Neuronal stem cell (in vitro differentiated cells): ENCODE measurements at regions not wholly inside any gene's neighbourhood (a gene's known extent, or its start where the extent isn't known, plus 50 kb on each side); places are given as distances from the start of the nearest gene placed in this dataset.

Experiments used
- DNase-seq: peaks from one replicate; pipeline ENCODE4 v3.0.0-alpha.2; 2013; ENCODE audit warnings: low spot score
- H2AFZ ChIP-seq: one replicate; pipeline ENCODE4 v1.6.1; 2013; ENCODE audit warnings: mild to moderate bottlenecking, low read length, inconsistent platforms
- H2AK5ac ChIP-seq: 2 replicates; pipeline ENCODE4 v1.6.1; 2013; ENCODE audit warnings: low read depth, mild to moderate bottlenecking, inconsistent platforms, low read length, moderate library complexity, mixed read lengths
- H2BK120ac ChIP-seq: 2 replicates; pipeline ENCODE4 v1.6.1; 2013; ENCODE audit warnings: low read depth, mild to moderate bottlenecking, inconsistent platforms, low read length, moderate library complexity, mixed read lengths
- H2BK12ac ChIP-seq: one replicate; pipeline ENCODE4 v1.6.1; 2013; ENCODE audit warnings: low read length, inconsistent platforms
- H2BK15ac ChIP-seq: 2 replicates; pipeline ENCODE4 v1.6.1; 2013; ENCODE audit warnings: mild to moderate bottlenecking, low read length, inconsistent platforms, mixed read lengths
- H2BK5ac ChIP-seq: one replicate; pipeline ENCODE4 v1.6.1; 2013; ENCODE audit warnings: inconsistent platforms, mild to moderate bottlenecking, low read length, moderate library complexity
- H3K14ac ChIP-seq: one replicate; pipeline ENCODE4 v1.6.1; 2013; ENCODE audit warnings: low read length, inconsistent platforms
- H3K18ac ChIP-seq: 2 replicates; pipeline ENCODE4 v1.6.1; 2013; ENCODE audit warnings: low read length, inconsistent platforms
- H3K23ac ChIP-seq: 2 replicates; pipeline ENCODE4 v1.6.1; 2013; ENCODE audit warnings: low read depth, mild to moderate bottlenecking, mixed read lengths, low read length, inconsistent platforms; ENCODE audit not compliant: poor library complexity
- H3K27ac ChIP-seq: replicated peaks from 3 replicates; pipeline ENCODE4 v1.5.1; 2013; ENCODE audit warnings: low read length, inconsistent platforms
- H3K27me3 ChIP-seq, 3 experiments: 2 replicates each; pipeline ENCODE4 v1.6.1; 2013; ENCODE audit warnings: low read length in 3 of 3, mild to moderate bottlenecking in 2 of 3, inconsistent platforms in 1 of 3, low read depth in 1 of 3, mixed read lengths in 1 of 3, moderate library complexity in 1 of 3; ENCODE audit not compliant: control insufficient read depth in 3 of 3, insufficient read depth in 3 of 3
- H3K36me3 ChIP-seq, 2 donors: replicated peaks in 1 of 2; 2 replicates each; pipeline ENCODE4 v1.6.1; 2013; ENCODE audit warnings: low read length in 2 of 2; ENCODE audit not compliant: control insufficient read depth in 2 of 2, insufficient read depth in 2 of 2
- H3K4ac ChIP-seq: 2 replicates; pipeline ENCODE4 v1.6.1; 2013; ENCODE audit warnings: inconsistent platforms, mild to moderate bottlenecking, low read length, moderate library complexity
- H3K4me1 ChIP-seq, 2 donors: 1 replicate in 1 of 2; 2 replicates in 1 of 2; pipeline ENCODE4 v1.6.1; 2013; ENCODE audit warnings: low read length in 2 of 2, low read depth in 1 of 2; ENCODE audit not compliant: control insufficient read depth in 2 of 2, insufficient read depth in 1 of 2
- H3K4me2 ChIP-seq: one replicate; pipeline ENCODE4 v1.6.1; 2013; ENCODE audit warnings: mild to moderate bottlenecking, low read length, inconsistent platforms; ENCODE audit not compliant: insufficient read depth, poor library complexity, severe bottlenecking
- H3K4me3 ChIP-seq, 2 donors: 2 replicates each; pipeline ENCODE4 v1.5.1; 2013; ENCODE audit warnings: low read length in 2 of 2, mild to moderate bottlenecking in 2 of 2, inconsistent platforms in 1 of 2, moderate library complexity in 1 of 2
- H3K79me1 ChIP-seq: one replicate; pipeline ENCODE4 v1.6.1; 2013; ENCODE audit warnings: low read depth, mild to moderate bottlenecking, inconsistent platforms, low read length, moderate library complexity
- H3K9ac ChIP-seq: one replicate; pipeline ENCODE4 v1.6.1; 2013; ENCODE audit warnings: mild to moderate bottlenecking, low read depth, low read length, inconsistent platforms; ENCODE audit not compliant: poor library complexity
- H3K9me3 ChIP-seq, 2 donors: replicated peaks in 1 of 2; 2 replicates each; pipeline versions ENCODE3 to v1.6.1; 2013; ENCODE audit warnings: low read length in 2 of 2, mild to moderate bottlenecking in 2 of 2, inconsistent platforms in 1 of 2, low read depth in 1 of 2, mixed read lengths in 1 of 2, moderate library complexity in 1 of 2; ENCODE audit not compliant: control insufficient read depth in 2 of 2, insufficient read depth in 1 of 2
- H4K8ac ChIP-seq: one replicate; pipeline ENCODE4 v1.6.1; 2013; ENCODE audit warnings: low read depth, mild to moderate bottlenecking, inconsistent platforms, low read length, moderate library complexity
- H4K91ac ChIP-seq: one replicate; pipeline ENCODE4 v1.6.1; 2013; ENCODE audit warnings: low read length, low read depth, mild to moderate bottlenecking, inconsistent platforms; ENCODE audit not compliant: poor library complexity
- WGBS, 2 donors: extraction: QIAGEN DNeasy Blood & Tissue Kit; methylation state at CpG; one replicate each; pipeline ENCODE4 v1.1.7; 2013; ENCODE audit warnings: missing lambda C conversion rate in 2 of 2, mixed read lengths in 1 of 2; ENCODE audit not compliant: insufficient read length in 2 of 2, insufficient replicate concordance in 1 of 2; ENCODE audit errors: extremely low coverage in 2 of 2; 5-methylcytosine and 5-hydroxymethylcytosine counted together

GRCh38 chr3:81161851-81162250, 599.6 kb downstream of the GBE1 start:
- no peak overlapping the region for H3K27ac ChIP-seq
- no peak overlapping the region for H2BK15ac ChIP-seq
- H2BK120ac ChIP-seq: no peak overlapping the region
- no peaks in the 10 kb centered on the region for H3K36me3 ChIP-seq
- WGBS, 2 donors: no CpG with 5 or more reads among the region's 1 CpG
- H2BK12ac ChIP-seq: no peak overlapping the region
- no peak overlapping the region for H3K14ac ChIP-seq
- no peaks in the 10 kb centered on the region for H3K4me1 ChIP-seq
- H3K79me1 ChIP-seq: no peaks in the 10 kb centered on the region
- no peak overlapping the region for H2BK5ac ChIP-seq
- no peak overlapping the region for H2AK5ac ChIP-seq
- H2AFZ ChIP-seq: no peak overlapping the region
- no peak overlapping the region for H3K4ac ChIP-seq
- no peaks in the 10 kb centered on the region for H3K27me3 ChIP-seq
- no peak overlapping the region for H3K4me3 ChIP-seq
- H3K9me3 ChIP-seq: no peaks in the 10 kb centered on the region
- H3K4me2 ChIP-seq: no peak overlapping the region
- H3K23ac ChIP-seq: no peak overlapping the region
- H3K18ac ChIP-seq: no peak overlapping the region
- no peak overlapping the region for H3K9ac ChIP-seq
- no peak overlapping the region for H4K8ac ChIP-seq
- H4K91ac ChIP-seq: no peak overlapping the region
- DNase-seq: no peak

DNA sequence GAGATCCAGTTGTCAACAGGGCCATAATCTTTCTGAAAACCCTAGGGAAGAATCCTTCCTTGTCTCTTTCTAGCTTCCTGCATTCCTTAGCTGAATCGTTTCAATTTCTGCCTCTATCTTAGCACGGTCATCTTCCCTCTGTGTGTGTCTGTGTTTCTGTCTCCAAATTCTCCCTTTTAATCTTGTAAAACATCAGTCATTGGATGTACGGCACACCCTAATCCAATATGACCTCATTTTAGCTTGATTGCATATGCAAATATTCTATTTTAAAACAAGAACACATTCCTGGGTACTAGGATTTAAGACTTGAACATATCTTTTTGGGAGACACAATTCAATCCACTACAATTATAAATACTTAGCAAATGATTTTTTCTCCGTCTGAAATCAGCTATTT, 600.3 kb downstream of the GBE1 start:
- H2AK5ac ChIP-seq: no peak overlapping the region
- H2BK120ac ChIP-seq: no peak overlapping the region
- H2BK15ac ChIP-seq: no peak overlapping the region
- no peak overlapping the region for H3K4me2 ChIP-seq
- no peaks in the 10 kb centered on the region for H3K36me3 ChIP-seq
- H3K4ac ChIP-seq: no peak overlapping the region
- no peak overlapping the region for H3K4me3 ChIP-seq
- H3K27me3 ChIP-seq: no peaks in the 10 kb centered on the region
- no peak overlapping the region for H2BK5ac ChIP-seq
- no peak overlapping the region for H3K14ac ChIP-seq
- H3K4me1 ChIP-seq: no peaks in the 10 kb centered on the region
- H4K91ac ChIP-seq: no peak overlapping the region
- no peak for DNase-seq
- no peak overlapping the region for H3K27ac ChIP-seq
- H3K79me1 ChIP-seq: no peaks in the 10 kb centered on the region
- no peak overlapping the region for H3K23ac ChIP-seq
- H3K9ac ChIP-seq: no peak overlapping the region
- no peak overlapping the region for H3K18ac ChIP-seq
- WGBS, 2 donors: no CpG with 5 or more reads among the region's 4 CpGs
- H4K8ac ChIP-seq: no peak overlapping the region
- H2AFZ ChIP-seq: no peak overlapping the region
- H2BK12ac ChIP-seq: no peak overlapping the region
- H3K9me3 ChIP-seq: no peaks in the 10 kb centered on the region

- Histone ChIP-seq H4K91ac (no peak overlapping the region), H2AK5ac (no peak overlapping the region), H3K79me1 (no peaks in the 10 kb centered on the region), H3K4ac (no peak overlapping the region), H3K14ac (no peak overlapping the region), H2BK12ac (no peak overlapping the region), H3K4me1 (no peaks in the 10 kb centered on the region), H3K23ac (no peak overlapping the region), H3K27ac (no peak overlapping the region), H3K4me2 (no peak overlapping the region), H2BK120ac (no peak overlapping the region), H4K8ac (no peak overlapping the region), H2BK15ac (no peak overlapping the region), H3K27me3 (no peaks in the 10 kb centered on the region), H3K9ac (no peak overlapping the region), H2BK5ac (no peak overlapping the region), H3K9me3 (no peaks in the 10 kb centered on the region), H2AFZ (no peak overlapping the region), H3K18ac (peak overlapping the region; percentile 55), H3K4me3 (no peak overlapping the region), H3K36me3 (no peaks in the 10 kb centered on the region)
- no peak for DNase-seq
- no CpG with 5 or more reads among the region's 7 CpGs for WGBS, 2 donors
These were observed 606.8 kb downstream of the GBE1 start for GRCh38 chr3:81154611-81155143.

DNA sequence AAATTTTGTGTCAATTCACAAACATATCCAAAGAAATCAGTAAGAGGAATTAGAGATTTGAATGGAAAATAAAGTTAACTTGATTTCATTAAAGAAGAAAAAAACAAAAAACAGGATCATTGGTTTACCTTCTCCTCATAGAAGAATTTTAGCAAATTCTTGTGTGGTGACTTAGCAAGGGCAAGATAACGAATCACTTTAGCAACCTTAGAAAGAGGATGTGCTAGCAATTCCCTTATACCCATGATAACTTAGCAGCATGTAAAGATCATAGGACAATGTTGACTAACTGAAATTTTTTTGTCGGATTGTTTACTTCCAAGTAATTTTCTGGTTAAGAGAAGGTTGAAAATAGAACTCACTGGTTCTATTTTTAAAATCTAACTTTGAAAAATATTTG, 609.3 kb downstream of the GBE1 start:
- H3K79me1 ChIP-seq: no peaks in the 10 kb centered on the region
- no peak overlapping the region for H2BK5ac ChIP-seq
- H3K9me3 ChIP-seq: no peaks in the 10 kb centered on the region
- H2AK5ac ChIP-seq: no peak overlapping the region
- no peak overlapping the region for H4K91ac ChIP-seq
- no peak overlapping the region for H3K14ac ChIP-seq
- H4K8ac ChIP-seq: no peak overlapping the region
- H3K27me3 ChIP-seq: no peaks in the 10 kb centered on the region
- no peak overlapping the region for H3K4ac ChIP-seq
- no peak overlapping the region for H3K18ac ChIP-seq
- H2AFZ ChIP-seq: no peak overlapping the region
- no peak overlapping the region for H3K4me2 ChIP-seq
- no peak overlapping the region for H3K27ac ChIP-seq
- no peak overlapping the region for H2BK15ac ChIP-seq
- H2BK120ac ChIP-seq: no peak overlapping the region
- no peak overlapping the region for H3K4me3 ChIP-seq
- H3K36me3 ChIP-seq: no peaks in the 10 kb centered on the region
- no CpG with 5 or more reads among the region's 2 CpGs for WGBS, 2 donors
- H3K4me1 ChIP-seq: no peaks in the 10 kb centered on the region
- DNase-seq: no peak
- no peak overlapping the region for H3K23ac ChIP-seq
- H2BK12ac ChIP-seq: no peak overlapping the region
- no peak overlapping the region for H3K9ac ChIP-seq
